Trophoblast cell (in vitro differentiated cells and primary cell): ENCODE measurements at regions not wholly inside any gene's neighbourhood (a gene's known extent, or its start where the extent isn't known, plus 50 kb on each side); places are given as distances from the start of the nearest gene placed in this dataset.

Experiments
- DNase-seq, 2 donors: peaks; one replicate each; pipeline ENCODE4 v3.0.0-alpha.2; 2016
- H2AFZ ChIP-seq: 2 replicates; pipeline ENCODE4 v1.6.1; 2013; ENCODE audit warnings: low read length, moderate library complexity, mild to moderate bottlenecking; ENCODE audit not compliant: insufficient read depth, poor library complexity
- H2AK5ac ChIP-seq: 2 replicates; pipeline ENCODE4 v1.6.1; 2013; ENCODE audit warnings: mild to moderate bottlenecking, low read length
- H2BK120ac ChIP-seq: 2 replicates; pipeline ENCODE4 v1.6.1; 2013; ENCODE audit warnings: low read length, mild to moderate bottlenecking, moderate library complexity; ENCODE audit not compliant: insufficient read depth, poor library complexity
- H2BK12ac ChIP-seq: 2 replicates; pipeline ENCODE4 v1.6.1; 2013; ENCODE audit warnings: mild to moderate bottlenecking, low read length, moderate library complexity
- H2BK5ac ChIP-seq: 2 replicates; pipeline ENCODE4 v1.6.1; 2013; ENCODE audit warnings: low read length, low read depth, moderate library complexity, mild to moderate bottlenecking; ENCODE audit not compliant: poor library complexity
- H3K14ac ChIP-seq: 2 replicates; pipeline ENCODE4 v1.6.1; 2013; ENCODE audit warnings: mild to moderate bottlenecking, low read length
- H3K18ac ChIP-seq: 2 replicates; pipeline ENCODE4 v1.6.1; 2013; ENCODE audit warnings: mild to moderate bottlenecking, low read length
- H3K23ac ChIP-seq: 2 replicates; pipeline ENCODE4 v1.6.1; 2013; ENCODE audit warnings: low read length
- H3K27ac ChIP-seq: 2 replicates; pipeline ENCODE4 v1.5.1; 2013; ENCODE audit warnings: low read depth, mild to moderate bottlenecking, inconsistent platforms, low read length, moderate library complexity
- H3K27me3 ChIP-seq: 2 replicates; pipeline ENCODE4 v1.6.1; 2013; ENCODE audit warnings: inconsistent platforms, mild to moderate bottlenecking, low read length, moderate library complexity; ENCODE audit not compliant: insufficient read depth
- H3K36me3 ChIP-seq, 2 experiments: 1 replicate in 1 of 2; 2 replicates in 1 of 2; pipeline ENCODE4 v1.6.1; 2013; ENCODE audit warnings: low read length in 2 of 2, mild to moderate bottlenecking in 2 of 2, moderate library complexity in 1 of 2; ENCODE audit not compliant: insufficient read depth in 2 of 2, control insufficient read depth in 1 of 2
- H3K4ac ChIP-seq: 2 replicates; pipeline ENCODE4 v1.6.1; 2013; ENCODE audit warnings: low read depth, mild to moderate bottlenecking, low read length, moderate library complexity
- H3K4me1 ChIP-seq, 2 experiments: 1 replicate in 1 of 2; 2 replicates in 1 of 2; pipeline ENCODE4 v1.6.1; 2013; ENCODE audit warnings: low read length in 2 of 2, mild to moderate bottlenecking in 2 of 2, moderate library complexity in 1 of 2; ENCODE audit not compliant: insufficient read depth in 2 of 2, control insufficient read depth in 1 of 2
- H3K4me2 ChIP-seq: 2 replicates; pipeline ENCODE4 v1.6.1; 2013; ENCODE audit warnings: inconsistent platforms, mild to moderate bottlenecking, low read length, moderate library complexity
- H3K4me3 ChIP-seq: 2 replicates; pipeline ENCODE4 v1.5.1; 2013; ENCODE audit warnings: mild to moderate bottlenecking, low read depth, low read length, inconsistent platforms
- H3K79me1 ChIP-seq: one replicate; pipeline ENCODE4 v1.6.1; 2013; ENCODE audit warnings: low read length
- H3K79me2 ChIP-seq: 2 replicates; pipeline ENCODE4 v1.6.1; 2013; ENCODE audit warnings: low read length, mild to moderate bottlenecking; ENCODE audit not compliant: control insufficient read depth, insufficient read depth, poor library complexity
- H3K9ac ChIP-seq: 2 replicates; pipeline ENCODE4 v1.6.1; 2013; ENCODE audit warnings: mild to moderate bottlenecking, low read length
- H3K9me3 ChIP-seq: 2 replicates; pipeline ENCODE4 v1.6.1; 2013; ENCODE audit warnings: low read depth, mild to moderate bottlenecking, control low read depth, inconsistent platforms, low read length; ENCODE audit not compliant: insufficient read depth
- H4K12ac ChIP-seq: 2 replicates; pipeline ENCODE4 v1.6.1; 2013; ENCODE audit warnings: low read depth, mild to moderate bottlenecking, low read length, moderate library complexity
- H4K8ac ChIP-seq: 2 replicates; pipeline ENCODE4 v1.6.1; 2013; ENCODE audit warnings: low read depth, mild to moderate bottlenecking, low read length, moderate library complexity
- H4K91ac ChIP-seq: one replicate; pipeline ENCODE4 v1.6.1; 2013; ENCODE audit warnings: low read depth, mild to moderate bottlenecking, low read length, moderate library complexity
- WGBS: extraction: QIAGEN DNeasy Blood & Tissue Kit; methylation state at CpG from one replicate; pipeline ENCODE4 v1.1.7; 2013; ENCODE audit warnings: missing lambda C conversion rate; ENCODE audit not compliant: insufficient read length, insufficient coverage; ENCODE audit errors: extremely low coverage; 5-methylcytosine and 5-hydroxymethylcytosine counted together

DNA sequence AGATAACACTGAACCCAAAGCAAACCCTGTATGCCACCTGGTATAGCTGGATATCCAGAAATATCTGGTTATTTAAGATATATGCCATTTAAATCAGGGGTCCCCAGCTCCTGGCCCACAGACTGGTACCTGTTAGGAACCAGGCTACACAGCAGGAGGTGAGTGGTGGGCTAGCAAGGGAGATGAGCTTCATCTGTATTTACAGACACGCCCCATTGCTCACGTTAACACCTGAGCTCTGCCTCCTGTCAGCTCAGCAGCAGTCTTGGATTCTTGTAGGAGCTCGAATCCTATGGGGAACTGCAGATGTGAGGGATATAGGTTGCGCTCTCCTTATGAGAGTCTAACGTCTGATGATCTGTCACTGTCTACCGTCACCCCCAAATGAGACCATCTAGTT, 646.6 kb downstream of the TLE4 start:
- H3K4ac ChIP-seq = no peak overlapping the region
- H3K79me2 ChIP-seq = no peaks in the 10 kb centered on the region
- H2AK5ac ChIP-seq = no peak overlapping the region
- H3K18ac ChIP-seq = no peak overlapping the region
- no peak overlapping the region for H3K9ac ChIP-seq
- H3K4me3 ChIP-seq = no peak overlapping the region
- no peak for DNase-seq
- no peak overlapping the region for H4K12ac ChIP-seq
- no peak overlapping the region for H4K91ac ChIP-seq
- H3K36me3 ChIP-seq = no peaks in the 10 kb centered on the region
- no peak overlapping the region for H3K4me2 ChIP-seq
- H2BK120ac ChIP-seq = no peak overlapping the region
- H2AFZ ChIP-seq = no peak overlapping the region
- no peak overlapping the region for H2BK12ac ChIP-seq
- H3K79me1 ChIP-seq = no peaks in the 10 kb centered on the region
- H3K27me3 ChIP-seq = no peaks in the 10 kb centered on the region
- H3K4me1 ChIP-seq = no peaks in the 10 kb centered on the region
- no CpG with 5 or more reads among the region's 6 CpGs for WGBS
- H4K8ac ChIP-seq = no peak overlapping the region
- H3K14ac ChIP-seq = no peak overlapping the region
- H3K27ac ChIP-seq = no peak overlapping the region
- no peaks in the 10 kb centered on the region for H3K9me3 ChIP-seq
- no peak overlapping the region for H3K23ac ChIP-seq
- H2BK5ac ChIP-seq = no peak overlapping the region

GRCh38 chr9:80213613-80214012, 641.8 kb downstream of the TLE4 start:
- H4K8ac ChIP-seq = no peak overlapping the region
- DNase-seq = no peak
- H2BK12ac ChIP-seq = no peak overlapping the region
- H3K79me1 ChIP-seq = no peaks in the 10 kb centered on the region
- no peak overlapping the region for H2BK120ac ChIP-seq
- no peak overlapping the region for H4K91ac ChIP-seq
- no peak overlapping the region for H3K4me2 ChIP-seq
- no peaks in the 10 kb centered on the region for H3K4me1 ChIP-seq
- no peaks in the 10 kb centered on the region for H3K36me3 ChIP-seq
- H3K79me2 ChIP-seq = no peaks in the 10 kb centered on the region
- no peak overlapping the region for H4K12ac ChIP-seq
- no peak overlapping the region for H3K4ac ChIP-seq
- no peaks in the 10 kb centered on the region for H3K27me3 ChIP-seq
- no CpG with 5 or more reads among the region's 8 CpGs for WGBS
- H3K23ac ChIP-seq = peak overlapping the region; percentile 37
- H2AFZ ChIP-seq = no peak overlapping the region
- H3K9ac ChIP-seq = peak overlapping the region; percentile 48
- H3K18ac ChIP-seq = no peak overlapping the region
- no peak overlapping the region for H3K14ac ChIP-seq
- H3K27ac ChIP-seq = no peak overlapping the region
- no peak overlapping the region for H2AK5ac ChIP-seq
- H3K4me3 ChIP-seq = peak overlapping the region; percentile 15
- peaks cover 4% of the 10 kb centered on the region for H3K9me3 ChIP-seq
- no peak overlapping the region for H2BK5ac ChIP-seq

DNA sequence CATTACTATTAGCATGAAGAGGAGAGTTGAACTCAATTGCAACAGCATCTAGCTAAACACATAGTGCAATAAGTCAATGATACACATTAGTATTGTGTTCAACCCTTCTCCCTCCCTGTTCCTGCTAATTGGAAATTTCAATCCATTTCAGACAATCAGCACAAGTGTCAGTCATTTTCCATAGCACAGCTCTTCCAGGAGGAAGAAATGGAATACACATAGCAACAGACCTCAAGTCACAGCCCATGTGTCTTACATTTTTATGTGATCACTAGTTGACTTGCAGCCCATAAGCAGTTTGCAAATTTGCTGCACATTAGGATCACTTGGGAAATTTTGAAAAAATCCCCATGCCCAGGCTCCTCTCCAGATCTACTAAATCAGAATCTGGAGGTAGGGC, 636.9 kb downstream of the TLE4 start:
- Histone ChIP-seq H4K12ac (no peak overlapping the region), H3K9me3 (peaks cover 4% of the 10 kb centered on the region), H3K36me3 (no peaks in the 10 kb centered on the region), H3K23ac (no peak overlapping the region), H3K79me1 (no peaks in the 10 kb centered on the region), H3K4ac (no peak overlapping the region), H4K91ac (no peak overlapping the region), H3K14ac (no peak overlapping the region), H3K27ac (no peak overlapping the region), H3K4me1 (no peaks in the 10 kb centered on the region), H2BK12ac (no peak overlapping the region), H2BK5ac (no peak overlapping the region), H3K79me2 (no peaks in the 10 kb centered on the region), H2AFZ (no peak overlapping the region), H2AK5ac (no peak overlapping the region), H2BK120ac (no peak overlapping the region), H3K18ac (no peak overlapping the region), H3K27me3 (no peaks in the 10 kb centered on the region), H4K8ac (no peak overlapping the region), H3K4me3 (no peak overlapping the region), H3K9ac (no peak overlapping the region), H3K4me2 (no peak overlapping the region)
- DNase-seq = no peak

GRCh38 chr9:80204054-80204453, 632.3 kb downstream of the TLE4 start:
- peak in 1 of 2 donors; percentile 7 for DNase-seq
- Histone ChIP-seq H3K79me2 (no peaks in the 10 kb centered on the region), H4K91ac (no peak overlapping the region), H3K4me2 (no peak overlapping the region), H3K9me3 (no peaks in the 10 kb centered on the region), H2BK120ac (no peak overlapping the region), H3K79me1 (no peaks in the 10 kb centered on the region), H3K18ac (no peak overlapping the region), H2AK5ac (no peak overlapping the region), H3K36me3 (no peaks in the 10 kb centered on the region), H2BK12ac (no peak overlapping the region), H3K23ac (no peak overlapping the region), H2AFZ (no peak overlapping the region), H4K8ac (no peak overlapping the region), H2BK5ac (no peak overlapping the region), H3K9ac (no peak overlapping the region), H3K27me3 (no peaks in the 10 kb centered on the region), H3K4me1 (no peaks in the 10 kb centered on the region), H4K12ac (no peak overlapping the region), H3K27ac (no peak overlapping the region), H3K4ac (no peak overlapping the region), H3K4me3 (no peak overlapping the region), H3K14ac (no peak overlapping the region)
- no CpG with 5 or more reads among the region's 2 CpGs for WGBS
